GM23338 (cell line): ENCODE measurements at regions not wholly inside any gene's neighbourhood (a gene's known extent, or its start where the extent isn't known, plus 50 kb on each side); places are given as distances from the start of the nearest gene placed in this dataset.

Source experiments
- ATAC-seq: fragments of 200-7000 bp; cut with Tn5 transposase; 3 replicates; pipeline ENCODE4 v1.9.1; 2020
- DNase-seq: peaks from one replicate; pipeline ENCODE4 v3.0.0-alpha.2; 2015; ENCODE audit warnings: low spot score
- H2AFZ ChIP-seq: fragments of 200-600 bp; sonication (generic); 2 replicates; pipeline ENCODE4 v1.8.0; 2016; ENCODE audit warnings: antibody characterized with exemption, mild to moderate bottlenecking, moderate library complexity
- H3F3A ChIP-seq: fragments of 200-600 bp; sonication (generic); replicated peaks from 2 replicates; pipeline ENCODE4 v1.8.0; 2017; ENCODE audit warnings: antibody characterized with exemption, mixed run types, low read depth
- H3K27ac ChIP-seq: fragments of 200-600 bp; sonication (generic); 2 replicates; pipeline ENCODE4 v1.6.1; 2016; ENCODE audit warnings: low read depth
- H3K27me3 ChIP-seq: fragments of 200-600 bp; sonication (generic); 2 replicates; pipeline ENCODE4 v1.8.0; 2016; ENCODE audit warnings: mild to moderate bottlenecking, mixed run types, moderate library complexity; ENCODE audit not compliant: insufficient read depth
- H3K36me3 ChIP-seq: fragments of 200-600 bp; sonication (generic); 2 replicates; pipeline ENCODE4 v1.8.0; 2016; ENCODE audit warnings: mild to moderate bottlenecking; ENCODE audit not compliant: insufficient read depth
- H3K4me1 ChIP-seq: fragments of 200-600 bp; sonication (generic); 2 replicates; pipeline ENCODE4 v1.8.0; 2016; ENCODE audit warnings: mild to moderate bottlenecking, moderate library complexity; ENCODE audit not compliant: insufficient read depth
- H3K4me2 ChIP-seq: fragments of 200-600 bp; sonication (generic); 2 replicates; pipeline ENCODE4 v1.7.1; 2017; ENCODE audit warnings: mixed run types
- H3K4me3 ChIP-seq: fragments of 200-600 bp; sonication (generic); 2 replicates; pipeline ENCODE4 v1.6.1; 2016; ENCODE audit warnings: mixed run types
- H3K79me2 ChIP-seq: fragments of 200-600 bp; sonication (generic); replicated peaks from 2 replicates; pipeline ENCODE4 v1.8.0; 2017; ENCODE audit warnings: mild to moderate bottlenecking; ENCODE audit not compliant: insufficient read depth
- H3K9me2 ChIP-seq: fragments of 200-600 bp; sonication (generic); 2 replicates; pipeline ENCODE4 v1.8.0; 2017; ENCODE audit not compliant: insufficient read depth
- H4K20me1 ChIP-seq: fragments of 200-600 bp; sonication (generic); replicated peaks from 2 replicates; pipeline ENCODE4 v1.8.0; 2017; ENCODE audit warnings: mild to moderate bottlenecking; ENCODE audit not compliant: insufficient read depth
- H3K27ac Mint-ChIP-seq: 2 replicates; pipeline ENCODE4 v1.8.0; 2020; ENCODE audit warnings: inconsistent platforms, mild to moderate bottlenecking, moderate library complexity, mixed read lengths
- H3K27me3 Mint-ChIP-seq: 3 replicates; pipeline ENCODE4 v1.8.0; 2022; ENCODE audit warnings: low read depth, mild to moderate bottlenecking, moderate library complexity, mixed read lengths, inconsistent platforms; ENCODE audit not compliant: insufficient read depth, poor library complexity
- H3K36me3 Mint-ChIP-seq: 3 replicates; pipeline ENCODE4 v1.8.0; 2021; ENCODE audit warnings: low read depth, mild to moderate bottlenecking, inconsistent platforms, moderate library complexity, mixed read lengths
- H3K4me1 Mint-ChIP-seq: 3 replicates; pipeline ENCODE4 v1.8.0; 2020; ENCODE audit warnings: mild to moderate bottlenecking, inconsistent platforms, mixed read lengths
- H3K4me3 Mint-ChIP-seq: 3 replicates; pipeline ENCODE4 v1.8.0; 2021; ENCODE audit warnings: moderate library complexity, mild to moderate bottlenecking, inconsistent platforms, mixed read lengths
- H3K9me3 Mint-ChIP-seq: 3 replicates; pipeline ENCODE4 v1.8.0; 2020; ENCODE audit warnings: moderate library complexity, mild to moderate bottlenecking, inconsistent platforms, mixed read lengths
- CREB1 ChIP-seq: fragments of 250-450 bp; sonication (Bioruptor Pico); IDR thresholded peaks from 2 replicates; pipeline ENCODE4 v1.5.0; 2020; ENCODE audit warnings: low read depth, mild to moderate bottlenecking, moderate library complexity
- CTCF ChIP-seq, 2 experiments: fragments of 200-600 bp in 1 of 2; sonication (generic) in 1 of 2; conservative IDR thresholded peaks; 2 replicates each; pipeline versions ENCODE4 v1.5.1 to v1.6.1; 2016 to 2017; ENCODE audit warnings: antibody characterized with exemption in 2 of 2, low read depth in 2 of 2, mild to moderate bottlenecking in 2 of 2, moderate library complexity in 1 of 2
- ETS1 ChIP-seq: IDR thresholded peaks from 2 replicates; pipeline ENCODE4 v1.6.1; 2016; ENCODE audit warnings: antibody characterized with exemption
- EZH2phosphoT487 ChIP-seq: fragments of 200-600 bp; sonication (generic); IDR thresholded peaks from one replicate; pipeline ENCODE4 v1.8.1; 2018; ENCODE audit warnings: antibody characterized with exemption; ENCODE audit not compliant: unreplicated experiment
- JUNB ChIP-seq: IDR thresholded peaks from one replicate; pipeline ENCODE4 v1.6.1; 2016; ENCODE audit warnings: antibody characterized with exemption; ENCODE audit not compliant: unreplicated experiment
- POLR2AphosphoS5 ChIP-seq: IDR thresholded peaks from 2 replicates; pipeline ENCODE4 v1.6.1; 2016; ENCODE audit warnings: antibody characterized with exemption, low read depth
- REST ChIP-seq: IDR thresholded peaks from one replicate; pipeline ENCODE4 v1.6.1; 2018; ENCODE audit warnings: antibody characterized with exemption; ENCODE audit not compliant: unreplicated experiment
- STAT1 ChIP-seq: IDR thresholded peaks from one replicate; pipeline ENCODE4 v1.6.1; 2016; ENCODE audit warnings: antibody characterized with exemption; ENCODE audit not compliant: unreplicated experiment
- ZNF114 ChIP-seq: fragments of 250-450 bp; sonication (Bioruptor Pico); IDR thresholded peaks from 2 replicates; pipeline ENCODE4 v1.5.0; 2020; ENCODE audit warnings: mild to moderate bottlenecking, moderate library complexity
- ZNF331 ChIP-seq: fragments of 250-450 bp; sonication (Bioruptor Pico); IDR thresholded peaks from 2 replicates; pipeline ENCODE4 v1.5.0; 2020; ENCODE audit warnings: low read depth, mild to moderate bottlenecking, moderate library complexity
- ZNF462 ChIP-seq: fragments of 250-450 bp; sonication (Bioruptor Pico); IDR thresholded peaks from 2 replicates; pipeline ENCODE4 v1.5.0; 2020; ENCODE audit warnings: mild to moderate bottlenecking, moderate library complexity

GRCh38 chr9:115498303-115498702 is 380.3 kb upstream of the TNC start:
- no peak for DNase-seq
- no peaks in the 10 kb centered on the region; the same call in 2 of the 3 replicates for H3K36me3 Mint-ChIP-seq
- Histone ChIP-seq H3F3A (no peaks in the 10 kb centered on the region), H3K4me3 (no peak overlapping the region), H3K27me3 (no peaks in the 10 kb centered on the region), H3K36me3 (peaks cover 3% of the 10 kb centered on the region; the same call in 1 of the 2 replicates), H3K4me1 (peaks cover 21% of the 10 kb centered on the region), H4K20me1 (peaks cover 12% of the 10 kb centered on the region; the same call in 1 of the 2 replicates), H3K27ac (no peak overlapping the region), H3K79me2 (no peaks in the 10 kb centered on the region; the same call in 1 of the 2 replicates), H3K4me2 (no peak overlapping the region), H2AFZ (no peak overlapping the region), H3K9me2 (no peaks in the 10 kb centered on the region)
- H3K9me3 Mint-ChIP-seq = no peaks in the 10 kb centered on the region
- H3K4me3 Mint-ChIP-seq = no peak overlapping the region
- H3K27me3 Mint-ChIP-seq = no peaks in the 10 kb centered on the region
- H3K4me1 Mint-ChIP-seq = peaks cover 24% of the 10 kb centered on the region
- no peak overlapping the region for H3K27ac Mint-ChIP-seq
- TF ChIP-seq STAT1 (no peak), CREB1 (CRISPR knock-in tag) (no peak), JUNB (no peak), ZNF331 (CRISPR knock-in tag) (no peak), EZH2phosphoT487 (no peak), REST (no peak), CTCF (conservative IDR thresholded peaks at IDR 0.05; ENCODE audit: low read depth in 2 of 2) (no peak), POLR2AphosphoS5 (no peak), ZNF114 (CRISPR knock-in tag) (no peak), ZNF462 (CRISPR knock-in tag) (no peak), ETS1 (no peak)
- no peak for ATAC-seq
